NCI-H446 treated with DMSO at 0.1 percent for 48 hours (cell line): ENCODE measurements at regions not wholly inside any gene's neighbourhood (a gene's known extent, or its start where the extent isn't known, plus 50 kb on each side); places are given as distances from the start of the nearest gene placed in this dataset.
"Not testable (repeated sequence)": the region's sequence is repeated elsewhere in the genome, so short reads cannot be mapped to it uniquely, and the experiment has no call there.

Experiments used
- DNase-seq: peaks from one replicate; lab custom pipeline; 2025; lab: John Stamatoyannopoulos, UW

GRCh38 chr16:85275533-85276249 lies 163.4 kb upstream of the CIBAR2 start:
- DNase-seq: no peak

DNA sequence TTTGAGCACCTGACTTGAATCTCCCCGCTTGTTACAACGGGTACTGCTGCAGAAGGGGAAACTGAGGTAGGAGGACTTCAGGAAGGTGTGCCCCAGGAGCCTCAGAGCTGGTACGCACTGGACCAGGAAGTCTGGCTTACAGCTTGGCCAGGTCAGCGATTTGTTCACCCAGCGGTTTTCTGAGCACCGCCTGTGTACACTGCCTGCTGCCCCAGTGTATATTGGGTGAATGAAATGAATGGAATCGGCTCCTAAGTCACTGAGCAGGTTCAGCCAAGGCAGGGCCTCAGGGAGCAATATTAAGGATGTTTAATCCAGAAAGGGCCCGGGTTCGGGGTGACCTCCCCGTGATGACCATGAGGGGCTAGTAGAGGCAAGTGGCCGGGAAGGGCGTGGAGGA lies 164.0 kb upstream of the CIBAR2 start:
- no peak for DNase-seq

DNA sequence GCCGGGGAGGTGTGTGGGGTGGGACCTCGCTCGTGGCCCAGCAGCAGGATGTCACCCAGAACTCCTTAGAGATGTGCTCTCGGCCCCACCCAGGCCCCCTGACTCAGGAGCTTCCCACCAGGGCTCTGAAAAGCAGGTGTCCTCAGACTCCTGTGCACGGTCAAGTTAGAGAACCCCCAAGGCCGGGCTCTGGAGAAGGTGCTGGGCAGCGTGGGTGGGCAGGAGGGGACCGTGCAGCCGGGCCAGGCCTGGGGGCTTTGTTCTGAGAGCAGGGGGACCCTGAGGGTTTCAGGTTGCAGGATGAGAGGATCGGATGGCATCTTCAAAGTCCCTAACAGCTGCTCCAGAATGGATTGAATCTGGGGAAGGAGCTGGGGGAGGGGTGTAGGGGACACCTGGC lies 164.4 kb upstream of the CIBAR2 start:
- DNase-seq: no peak

- no peak for DNase-seq
These were observed 166.6 kb upstream of the CIBAR2 start for GRCh38 chr16:85278839-85279238.

DNA sequence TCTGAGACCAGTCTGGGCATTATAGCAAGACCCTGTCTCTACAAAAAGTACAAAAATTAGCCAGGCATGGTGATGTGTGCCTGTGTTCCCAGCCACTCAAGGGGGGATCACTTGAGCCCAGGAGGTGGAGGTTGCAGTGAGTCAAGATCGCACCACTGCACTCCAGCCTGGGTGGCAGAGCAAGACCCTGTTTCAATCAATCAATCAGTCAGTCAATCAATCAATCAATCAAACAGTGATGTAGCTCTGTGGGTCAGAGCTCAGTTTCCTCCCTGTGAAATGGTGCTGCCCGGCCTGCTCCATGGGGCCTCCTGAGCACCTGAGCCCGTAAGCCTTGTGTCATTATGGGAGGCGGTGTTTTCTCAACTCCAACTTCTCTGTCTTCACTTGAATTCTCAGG lies 167.1 kb upstream of the CIBAR2 start:
- DNase-seq: no peak

- DNase-seq: peak; percentile 17
These were observed 167.7 kb upstream of the CIBAR2 start for GRCh38 chr16:85279825-85280545.

DNA sequence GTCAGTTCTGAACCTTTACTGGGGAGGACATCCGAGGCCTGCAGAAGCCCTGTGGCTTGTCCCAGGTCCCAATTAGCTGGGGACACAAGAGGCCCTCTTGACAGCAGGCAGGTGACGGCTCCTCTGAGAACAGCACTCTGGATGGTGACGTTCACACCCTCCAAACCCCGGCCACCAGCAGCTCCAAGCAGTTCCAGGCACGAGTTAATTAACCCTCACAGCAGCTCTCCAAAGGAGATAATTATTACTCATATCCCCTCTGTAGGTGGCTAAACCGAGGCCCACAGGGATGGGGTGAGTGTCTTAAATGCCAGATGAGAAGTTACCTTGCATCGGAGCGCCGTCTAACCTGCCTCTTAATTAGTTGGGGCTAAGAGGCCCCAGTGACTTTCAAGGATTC lies 168.9 kb upstream of the CIBAR2 start:
- DNase-seq: no peak

DNA sequence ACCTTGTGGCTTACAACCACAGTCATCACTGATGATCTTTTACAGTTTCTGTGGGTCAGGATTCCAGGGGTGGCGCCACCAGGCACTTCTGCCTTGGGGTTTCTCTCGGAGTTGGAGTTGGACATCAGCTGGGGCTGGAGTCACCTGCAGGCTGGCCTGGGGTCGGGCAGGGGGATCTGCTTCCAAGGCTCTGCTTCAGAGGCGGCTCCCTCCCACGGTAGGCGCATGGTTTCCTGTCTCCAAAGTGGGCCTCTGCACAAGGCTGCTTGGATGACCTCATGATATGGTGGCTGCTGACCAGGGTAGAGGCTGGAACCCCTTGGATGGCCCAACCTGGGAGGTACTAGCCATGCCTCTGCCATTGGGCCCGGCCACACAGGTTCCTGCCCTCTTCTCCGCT lies 170.6 kb upstream of the CIBAR2 start:
- no peak for DNase-seq

GRCh38 chr16:85283305-85284050 lies 171.2 kb upstream of the CIBAR2 start:
- DNase-seq: no peak

GRCh38 chr16:85284141-85284817 lies 172.0 kb upstream of the CIBAR2 start:
- no peak for DNase-seq

- DNase-seq: no peak
These were observed 173.4 kb upstream of the CIBAR2 start for GRCh38 chr16:85285681-85286065.

GRCh38 chr16:85286066-85286831 lies 174.0 kb upstream of the CIBAR2 start:
- DNase-seq: no peak

GRCh38 chr16:85286951-85287814 lies 174.9 kb upstream of the CIBAR2 start:
- DNase-seq: peak; percentile 73

- DNase-seq: not testable (repeated sequence)
These were observed 175.5 kb upstream of the CIBAR2 start for GRCh38 chr16:85287815-85288109.

- no peak for DNase-seq
These were observed 176.1 kb upstream of the CIBAR2 start for GRCh38 chr16:85288341-85288868.

DNA sequence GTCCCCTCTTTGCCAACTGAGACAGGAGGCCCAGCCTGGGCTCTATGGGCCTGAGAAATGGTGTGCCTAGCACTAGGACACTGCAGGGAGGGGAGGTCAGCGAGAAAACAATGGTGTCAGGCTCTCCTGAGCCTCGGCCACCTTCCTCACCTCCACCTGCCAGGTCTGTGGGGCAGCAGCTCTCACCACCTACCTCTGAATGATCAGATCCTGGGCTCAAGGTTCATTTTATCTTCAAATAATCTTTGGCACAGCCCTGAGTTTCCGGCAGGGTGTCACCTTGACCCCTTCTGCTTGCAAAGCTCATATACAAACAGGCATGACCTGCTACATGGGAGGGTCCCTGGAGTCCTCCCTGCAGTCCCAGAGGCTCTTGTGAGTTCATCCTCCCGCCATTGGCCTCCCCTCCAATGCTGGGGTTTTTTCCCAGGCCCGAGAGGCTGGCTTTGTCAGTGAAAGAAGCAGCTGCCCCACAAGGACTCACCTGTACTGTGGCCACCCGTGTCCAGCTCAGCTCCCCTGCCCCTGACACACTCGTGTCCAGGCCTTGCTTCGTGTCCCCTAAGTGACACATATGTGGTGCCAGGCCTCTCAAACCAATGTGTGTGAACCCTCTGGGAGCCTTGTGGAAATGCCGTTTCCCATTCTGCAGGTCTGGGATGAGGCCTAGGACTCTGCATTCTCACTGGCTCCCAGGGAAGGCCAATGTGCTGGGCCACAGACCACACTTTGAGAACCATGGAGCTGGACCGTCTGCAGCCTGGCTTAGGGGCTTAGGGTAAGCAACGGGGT lies 176.8 kb upstream of the CIBAR2 start:
- DNase-seq: no peak

GRCh38 chr16:85289760-85290625 lies 177.7 kb upstream of the CIBAR2 start:
- no peak for DNase-seq

GRCh38 chr16:85290626-85291301 lies 178.5 kb upstream of the CIBAR2 start:
- DNase-seq: no peak
